ENCODE measurements at regions not wholly inside any gene's neighbourhood (a gene's known extent, or its start where the extent isn't known, plus 50 kb on each side); places are given as distances from the start of the nearest gene placed in this dataset.

GRCh38 chr13:59474696-59475095, 689.0 kb downstream of the DIAPH3 start:
- H3K27me3 Mint-ChIP-seq: no peaks in the 10 kb centered on the region
- no peak overlapping the region for H3K27ac Mint-ChIP-seq
- H3K36me3 Mint-ChIP-seq (ENCODE audit: low read depth): no peaks in the 10 kb centered on the region
- no peak overlapping the region for H3K4me3 Mint-ChIP-seq
- no peaks in the 10 kb centered on the region for H3K9me3 ChIP-seq (ENCODE audit: control insufficient read depth, low read length, poor library complexity, severe bottlenecking)
- peaks cover 3% of the 10 kb centered on the region for H3K4me1 Mint-ChIP-seq
- ATAC-seq (no peak), DNase-seq (no peak)

GRCh38 chr13:59475911-59476310, 687.8 kb downstream of the DIAPH3 start:
- H3K9me3 ChIP-seq (ENCODE audit: control insufficient read depth, low read length, poor library complexity, severe bottlenecking): no peaks in the 10 kb centered on the region
- no peaks in the 10 kb centered on the region for H3K36me3 Mint-ChIP-seq (ENCODE audit: low read depth)
- ATAC-seq: no peak

GRCh38 chr13:59476366-59476765, 687.4 kb downstream of the DIAPH3 start:
- no peak overlapping the region for H3K4me3 Mint-ChIP-seq

More at GRCh38 chr13:59475911-59476310, 687.8 kb downstream of the DIAPH3 start:
- peaks cover 5% of the 10 kb centered on the region for H3K27me3 Mint-ChIP-seq
- DNase-seq: no peak
- peaks cover 3% of the 10 kb centered on the region for H3K4me1 Mint-ChIP-seq
- H3K4me3 Mint-ChIP-seq: no peak overlapping the region
- H3K27ac Mint-ChIP-seq: no peak overlapping the region

GRCh38 chr13:59477011-59477410, 686.7 kb downstream of the DIAPH3 start:
- H3K4me1 Mint-ChIP-seq: peaks cover 6% of the 10 kb centered on the region
- H3K36me3 Mint-ChIP-seq (ENCODE audit: low read depth): no peaks in the 10 kb centered on the region
- no peak for DNase-seq
- no peaks in the 10 kb centered on the region for H3K9me3 ChIP-seq (ENCODE audit: control insufficient read depth, low read length, poor library complexity, severe bottlenecking)
- peaks cover 10% of the 10 kb centered on the region for H3K27me3 Mint-ChIP-seq
- no peak overlapping the region for H3K27ac Mint-ChIP-seq
- no peak for ATAC-seq
- H3K4me3 Mint-ChIP-seq: no peak overlapping the region

More at GRCh38 chr13:59476366-59476765, 687.4 kb downstream of the DIAPH3 start:
- no peak for ATAC-seq
- DNase-seq: no peak
- H3K9me3 ChIP-seq (ENCODE audit: control insufficient read depth, low read length, poor library complexity, severe bottlenecking): no peaks in the 10 kb centered on the region
- peaks cover 6% of the 10 kb centered on the region for H3K27me3 Mint-ChIP-seq
- H3K4me1 Mint-ChIP-seq: peaks cover 3% of the 10 kb centered on the region
- H3K36me3 Mint-ChIP-seq (ENCODE audit: low read depth): no peaks in the 10 kb centered on the region
- no peak overlapping the region for H3K27ac Mint-ChIP-seq

GRCh38 chr13:59478908-59479307, 684.8 kb downstream of the DIAPH3 start:
- Mint-ChIP-seq H3K4me3 (no peak overlapping the region), H3K27ac (no peak overlapping the region), H3K36me3 (ENCODE audit: low read depth) (no peaks in the 10 kb centered on the region), H3K4me1 (peaks cover 6% of the 10 kb centered on the region), H3K27me3 (peaks cover 10% of the 10 kb centered on the region)
- ATAC-seq: no peak
- DNase-seq: no peak
- H3K9me3 ChIP-seq (ENCODE audit: control insufficient read depth, low read length, poor library complexity, severe bottlenecking): no peaks in the 10 kb centered on the region

- no peak for DNase-seq
- no peaks in the 10 kb centered on the region for H3K36me3 Mint-ChIP-seq (ENCODE audit: low read depth)
- H3K27me3 Mint-ChIP-seq: peaks cover 10% of the 10 kb centered on the region
- H3K9me3 ChIP-seq (ENCODE audit: control insufficient read depth, low read length, poor library complexity, severe bottlenecking): no peaks in the 10 kb centered on the region
- H3K4me3 Mint-ChIP-seq: no peak overlapping the region
- ATAC-seq: no peak
- peaks cover 3% of the 10 kb centered on the region for H3K4me1 Mint-ChIP-seq
- H3K27ac Mint-ChIP-seq: no peak overlapping the region
These were observed 684.1 kb downstream of the DIAPH3 start for GRCh38 chr13:59479629-59480028.

GRCh38 chr13:59480396-59481259, 683.1 kb downstream of the DIAPH3 start:
- H3K4me1 Mint-ChIP-seq: peaks cover 3% of the 10 kb centered on the region
- no peak for ATAC-seq

GRCh38 chr13:59483501-59484145, 680.1 kb downstream of the DIAPH3 start:
- H3K4me1 Mint-ChIP-seq: peaks cover 3% of the 10 kb centered on the region
- H3K36me3 Mint-ChIP-seq (ENCODE audit: low read depth): no peaks in the 10 kb centered on the region
- peaks cover 27% of the 10 kb centered on the region for H3K27me3 Mint-ChIP-seq
- H3K27ac Mint-ChIP-seq: no peak overlapping the region
- DNase-seq (no peak), ATAC-seq (no peak)
- H3K4me3 Mint-ChIP-seq: no peak overlapping the region
- no peaks in the 10 kb centered on the region for H3K9me3 ChIP-seq (ENCODE audit: control insufficient read depth, low read length, poor library complexity, severe bottlenecking)

More at GRCh38 chr13:59480396-59481259, 683.1 kb downstream of the DIAPH3 start:
- H3K9me3 ChIP-seq (ENCODE audit: control insufficient read depth, low read length, poor library complexity, severe bottlenecking): no peaks in the 10 kb centered on the region
- Mint-ChIP-seq H3K4me3 (no peak overlapping the region), H3K27me3 (peaks cover 10% of the 10 kb centered on the region), H3K27ac (no peak overlapping the region), H3K36me3 (ENCODE audit: low read depth) (no peaks in the 10 kb centered on the region)
- DNase-seq: no peak

- DNase-seq (no peak), ATAC-seq (no peak)
- no peaks in the 10 kb centered on the region for H3K9me3 ChIP-seq (ENCODE audit: control insufficient read depth, low read length, poor library complexity, severe bottlenecking)
- Mint-ChIP-seq H3K4me3 (no peak overlapping the region), H3K4me1 (no peaks in the 10 kb centered on the region), H3K27me3 (peaks cover 23% of the 10 kb centered on the region), H3K36me3 (ENCODE audit: low read depth) (no peaks in the 10 kb centered on the region), H3K27ac (no peak overlapping the region)
These were observed 675.8 kb downstream of the DIAPH3 start for GRCh38 chr13:59487883-59488282.

GRCh38 chr13:59488436-59488835, 675.3 kb downstream of the DIAPH3 start:
- no peak for ATAC-seq
- H3K9me3 ChIP-seq (ENCODE audit: control insufficient read depth, low read length, poor library complexity, severe bottlenecking): no peaks in the 10 kb centered on the region
- no peak for DNase-seq
- H3K4me1 Mint-ChIP-seq: no peaks in the 10 kb centered on the region
- H3K27me3 Mint-ChIP-seq: peaks cover 23% of the 10 kb centered on the region
- no peak overlapping the region for H3K4me3 Mint-ChIP-seq
- H3K27ac Mint-ChIP-seq: no peak overlapping the region
- no peaks in the 10 kb centered on the region for H3K36me3 Mint-ChIP-seq (ENCODE audit: low read depth)

GRCh38 chr13:59490651-59491050, 673.1 kb downstream of the DIAPH3 start:
- no peak for ATAC-seq

GRCh38 chr13:59492030-59492636, 671.6 kb downstream of the DIAPH3 start:
- ATAC-seq: no peak
- Mint-ChIP-seq H3K4me1 (no peaks in the 10 kb centered on the region), H3K27ac (no peak overlapping the region), H3K36me3 (ENCODE audit: low read depth) (no peaks in the 10 kb centered on the region), H3K27me3 (peaks cover 18% of the 10 kb centered on the region), H3K4me3 (no peak overlapping the region)
- DNase-seq: no peak
- no peaks in the 10 kb centered on the region for H3K9me3 ChIP-seq (ENCODE audit: control insufficient read depth, low read length, poor library complexity, severe bottlenecking)

More at GRCh38 chr13:59490651-59491050, 673.1 kb downstream of the DIAPH3 start:
- no peaks in the 10 kb centered on the region for H3K36me3 Mint-ChIP-seq (ENCODE audit: low read depth)
- DNase-seq: no peak
- H3K9me3 ChIP-seq (ENCODE audit: control insufficient read depth, low read length, poor library complexity, severe bottlenecking): no peaks in the 10 kb centered on the region
- peaks cover 28% of the 10 kb centered on the region for H3K27me3 Mint-ChIP-seq
- no peak overlapping the region for H3K27ac Mint-ChIP-seq
- H3K4me3 Mint-ChIP-seq: no peak overlapping the region
- H3K4me1 Mint-ChIP-seq: no peaks in the 10 kb centered on the region

- ATAC-seq: no peak
- H3K36me3 Mint-ChIP-seq (ENCODE audit: low read depth): no peaks in the 10 kb centered on the region
- H3K27me3 Mint-ChIP-seq: peaks cover 10% of the 10 kb centered on the region
These were observed 670.2 kb downstream of the DIAPH3 start for GRCh38 chr13:59493436-59493965.

More at GRCh38 chr13:59493436-59493965, 670.2 kb downstream of the DIAPH3 start:
- H3K4me1 Mint-ChIP-seq: no peaks in the 10 kb centered on the region
- H3K9me3 ChIP-seq (ENCODE audit: control insufficient read depth, low read length, poor library complexity, severe bottlenecking): no peaks in the 10 kb centered on the region
- DNase-seq: no peak
- H3K4me3 Mint-ChIP-seq: no peak overlapping the region
- H3K27ac Mint-ChIP-seq: no peak overlapping the region

All from T-helper 17 cell (primary cell).